ENCODE measurements at regions not wholly inside any gene's neighbourhood (a gene's known extent, or its start where the extent isn't known, plus 50 kb on each side); places are given as distances from the start of the nearest gene placed in this dataset.

GRCh38 chr1:224874775-224875174 lies 54.7 kb upstream of the DNAH14 start (continued):
- TF ChIP-seq CTCF (conservative IDR thresholded peaks at IDR 0.05; ENCODE audit: low read depth in 2 of 2) (no peak), ETS1 (IDR thresholded peaks at IDR 0.05) (no peak), STAT1 (IDR thresholded peaks at IDR 0.05; ENCODE audit: unreplicated experiment) (no peak), ZNF331 (CRISPR knock-in tag; IDR thresholded peaks at IDR 0.05; ENCODE audit: low read depth) (no peak), ZNF114 (CRISPR knock-in tag; IDR thresholded peaks at IDR 0.05) (no peak), POLR2AphosphoS5 (IDR thresholded peaks at IDR 0.05; ENCODE audit: low read depth) (no peak), EZH2phosphoT487 (IDR thresholded peaks at IDR 0.05; ENCODE audit: unreplicated experiment) (no peak), CREB1 (CRISPR knock-in tag; IDR thresholded peaks at IDR 0.05; ENCODE audit: low read depth) (no peak)

- H3K4me1 ChIP-seq (ENCODE audit: insufficient read depth): peaks cover 56% of the 10 kb centered on the region
- H3K27me3 ChIP-seq (ENCODE audit: insufficient read depth): no peaks in the 10 kb centered on the region
- no peak overlapping the region for H3K27ac ChIP-seq (ENCODE audit: low read depth)
- Mint-ChIP-seq H3K4me3 (no peak overlapping the region), H3K4me1 (peaks cover 59% of the 10 kb centered on the region), H3K27ac (no peak overlapping the region), H3K27me3 (ENCODE audit: insufficient read depth, low read depth, poor library complexity) (peaks cover 9% of the 10 kb centered on the region), H3K9me3 (no peaks in the 10 kb centered on the region; the same call in 2 of the 3 replicates), H3K36me3 (ENCODE audit: low read depth) (no peaks in the 10 kb centered on the region; the same call in 2 of the 3 replicates)
- no peaks in the 10 kb centered on the region for H3K9me2 ChIP-seq (ENCODE audit: insufficient read depth)
- H3F3A ChIP-seq (replicated peaks; ENCODE audit: low read depth): no peaks in the 10 kb centered on the region
- H2AFZ ChIP-seq: no peak overlapping the region
- no peaks in the 10 kb centered on the region for H3K79me2 ChIP-seq (replicated peaks; ENCODE audit: insufficient read depth)
- ATAC-seq: no peak
- H3K36me3 ChIP-seq (ENCODE audit: insufficient read depth): no peaks in the 10 kb centered on the region
- H3K4me3 ChIP-seq: no peak overlapping the region
- DNase-seq (ENCODE audit: low spot score): no peak
- H4K20me1 ChIP-seq (replicated peaks; ENCODE audit: insufficient read depth): no peaks in the 10 kb centered on the region
- peak overlapping the region; percentile 36; the same call in 1 of the 2 replicates for H3K4me2 ChIP-seq
- TF ChIP-seq NANOG (IDR thresholded peaks at IDR 0.05; ENCODE audit: borderline replicate concordance): no peak
- no peak for TF ChIP-seq STAT1 (IDR thresholded peaks at IDR 0.05; ENCODE audit: unreplicated experiment)
- no peak for TF ChIP-seq CREB1 (CRISPR knock-in tag; IDR thresholded peaks at IDR 0.05; ENCODE audit: low read depth)
- no peak for TF ChIP-seq ZNF114 (CRISPR knock-in tag; IDR thresholded peaks at IDR 0.05)
- TF ChIP-seq CTCF (conservative IDR thresholded peaks at IDR 0.05; ENCODE audit: low read depth in 2 of 2): no peak
- TF ChIP-seq POLR2AphosphoS5 (IDR thresholded peaks at IDR 0.05; ENCODE audit: low read depth): no peak
- TF ChIP-seq EZH2 (IDR thresholded peaks at IDR 0.05; ENCODE audit: low read depth, unreplicated experiment): no peak
- no peak for TF ChIP-seq ETS1 (IDR thresholded peaks at IDR 0.05)
- no peak for TF ChIP-seq EZH2phosphoT487 (IDR thresholded peaks at IDR 0.05; ENCODE audit: unreplicated experiment)
- no peak for TF ChIP-seq ZNF331 (CRISPR knock-in tag; IDR thresholded peaks at IDR 0.05; ENCODE audit: low read depth)
- no peak for TF ChIP-seq JUNB (IDR thresholded peaks at IDR 0.05; ENCODE audit: unreplicated experiment)
- TF ChIP-seq REST (IDR thresholded peaks at IDR 0.05; ENCODE audit: unreplicated experiment): no peak
Observed at GRCh38 chr1:224879162-224879803, 50.2 kb upstream of the DNAH14 start.
